Skin of body (tissue), 1 donor: ENCODE measurements at regions not wholly inside any gene's neighbourhood (a gene's known extent, or its start where the extent isn't known, plus 50 kb on each side); places are given as distances from the start of the nearest gene placed in this dataset.
A peak's percentile ranks its signal among the peaks of the same experiment; 100 is the strongest.
"Not testable (repeated sequence)": the region's sequence is repeated elsewhere in the genome, so short reads cannot be mapped to it uniquely, and the experiment has no call there.

Experiments used
- DNase-seq: peaks from one replicate; lab custom pipeline; 2025; lab: John Stamatoyannopoulos, UW

DNA sequence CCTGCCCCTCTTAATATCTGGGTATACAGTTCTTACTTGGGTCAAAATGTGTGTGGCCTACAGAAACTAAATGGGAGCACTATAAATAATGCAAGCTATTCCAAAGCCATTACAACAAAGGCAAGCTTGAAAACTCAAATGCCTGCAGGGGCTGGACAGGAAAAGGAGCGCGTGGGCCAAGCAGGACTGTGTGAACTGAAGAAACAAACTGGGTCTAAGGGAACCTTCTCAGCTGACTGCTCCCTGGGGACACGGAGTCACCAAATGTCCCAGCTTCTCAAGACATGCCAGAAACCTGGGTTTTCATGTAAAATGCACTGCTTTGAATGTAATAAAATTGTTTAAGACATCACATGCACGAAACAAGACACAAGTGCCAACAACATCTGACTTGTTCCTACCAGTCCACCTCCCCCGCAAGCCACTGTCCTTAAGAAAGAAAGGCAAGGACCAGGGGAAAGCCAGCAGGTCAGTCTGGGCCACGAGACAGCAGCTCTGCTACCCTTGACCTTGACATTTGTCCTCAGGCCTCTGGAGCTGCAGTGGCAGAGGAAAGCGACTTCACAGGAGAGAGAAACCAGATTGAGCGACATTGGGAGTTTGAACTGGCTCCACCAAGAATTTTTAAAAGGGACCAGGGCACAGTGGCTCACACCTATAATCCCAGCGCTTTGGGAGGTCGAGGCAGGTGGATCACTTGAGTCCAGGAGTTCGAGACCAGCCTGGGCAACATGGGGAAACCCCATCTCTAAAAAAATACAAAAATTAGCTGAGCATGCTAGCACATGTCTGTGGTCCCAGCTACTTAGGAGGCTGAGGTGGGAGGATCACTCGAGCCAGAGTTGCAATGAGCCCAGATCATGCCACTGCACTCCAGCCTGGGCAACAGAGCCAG lies 89.7 kb upstream of the SH3BP4 start:
- DNase-seq = no peak

DNA sequence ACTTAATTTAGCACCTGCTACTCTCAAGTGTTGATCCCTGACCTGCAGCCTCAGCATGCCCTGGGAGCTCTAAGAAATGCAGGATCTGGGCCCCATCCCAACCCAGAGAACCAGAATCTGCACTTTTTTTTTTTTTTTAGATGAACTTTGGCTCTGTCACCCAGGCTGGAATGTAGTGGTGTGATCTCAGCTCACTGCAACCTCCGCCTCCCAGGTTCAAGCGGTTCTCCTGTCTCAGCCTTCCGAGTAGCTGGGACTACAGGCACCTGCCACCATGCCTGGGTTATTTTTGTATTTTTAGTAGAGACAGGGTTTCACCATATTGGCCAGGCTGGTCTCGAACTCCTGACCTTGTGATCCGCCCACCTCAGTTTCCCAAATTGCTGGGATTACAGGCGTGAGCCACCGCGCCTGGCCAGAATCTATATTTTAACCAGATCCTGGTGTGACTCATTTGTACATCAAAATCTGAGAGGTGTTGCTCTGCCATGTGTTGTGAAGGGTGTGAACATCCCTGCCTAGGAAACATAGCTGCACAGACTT lies 92.4 kb upstream of the SH3BP4 start:
- DNase-seq = not testable (repeated sequence)

DNA sequence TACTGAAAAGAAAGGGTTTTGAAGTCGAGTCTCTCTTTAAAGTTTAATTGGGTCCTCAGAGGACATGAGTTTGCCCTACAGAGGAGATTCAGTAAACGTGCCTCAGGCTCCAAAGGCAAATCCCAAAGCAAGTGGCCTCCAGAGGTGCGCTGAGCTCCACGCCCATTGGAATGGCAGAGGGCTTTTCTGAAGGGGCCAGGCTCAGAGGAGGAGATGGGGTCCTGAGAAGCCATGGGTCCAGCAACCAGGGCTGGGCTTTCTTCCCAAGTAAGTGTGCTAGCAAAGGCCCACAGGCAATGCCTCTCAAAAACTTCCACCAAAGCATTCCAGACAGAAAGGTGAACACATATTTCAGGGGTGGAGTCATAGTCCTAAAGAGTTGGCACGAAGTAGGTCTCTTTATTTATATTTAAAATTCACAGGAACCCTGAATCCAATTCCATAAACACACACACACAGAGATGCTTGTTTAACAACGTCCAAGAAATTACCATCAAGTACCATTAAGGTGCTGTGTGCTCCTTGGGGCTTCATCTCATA lies 93.0 kb upstream of the SH3BP4 start:
- DNase-seq = no peak

- DNase-seq = no peak
Measured at GRCh38 chr2:234858145-234858544, 93.7 kb upstream of the SH3BP4 start.

DNA sequence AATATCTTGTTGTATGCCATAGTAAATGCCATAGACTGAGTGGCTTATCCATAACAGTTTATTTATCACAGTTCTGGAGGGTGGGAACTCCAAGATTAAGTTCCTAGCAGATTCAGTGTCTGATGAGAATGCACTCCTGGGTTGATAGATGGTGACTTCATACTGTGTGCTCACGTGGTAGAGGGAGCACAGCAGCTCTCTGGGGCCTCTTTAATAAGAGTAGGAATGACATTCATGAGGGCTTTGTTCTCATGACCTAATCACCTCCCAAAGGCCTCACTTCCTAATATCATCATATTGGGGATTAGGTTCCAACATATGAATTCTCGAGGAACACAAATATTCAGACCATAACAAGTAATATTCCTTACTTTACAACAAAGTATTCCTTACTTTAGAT lies 98.1 kb upstream of the SH3BP4 start:
- no peak for DNase-seq

- no peak for DNase-seq
Measured at GRCh38 chr2:234852941-234853340, 98.9 kb upstream of the SH3BP4 start.

- no peak for DNase-seq
Measured at GRCh38 chr2:234852035-234852434, 99.8 kb upstream of the SH3BP4 start.

GRCh38 chr2:234851451-234851850 lies 100.4 kb upstream of the SH3BP4 start:
- no peak for DNase-seq

DNA sequence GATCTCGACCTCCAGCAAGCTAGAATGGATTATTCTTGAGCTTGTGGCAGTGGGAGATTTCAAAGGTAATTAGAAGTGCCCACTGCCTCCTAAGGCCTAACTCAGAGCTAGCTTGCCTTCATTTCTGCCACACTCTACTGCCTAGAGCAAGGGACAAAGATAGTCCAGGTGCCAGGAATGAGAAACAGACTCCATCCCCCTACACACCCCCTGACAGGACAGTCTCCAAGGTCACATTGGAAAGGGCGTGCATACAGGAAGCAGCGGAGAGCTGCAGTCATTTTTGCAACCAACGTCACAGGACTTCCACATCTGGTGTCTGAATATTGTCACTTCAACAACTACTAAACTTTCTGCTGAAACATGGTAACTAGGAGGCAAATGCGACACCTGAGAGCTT lies 101.0 kb upstream of the SH3BP4 start:
- no peak for DNase-seq

DNA sequence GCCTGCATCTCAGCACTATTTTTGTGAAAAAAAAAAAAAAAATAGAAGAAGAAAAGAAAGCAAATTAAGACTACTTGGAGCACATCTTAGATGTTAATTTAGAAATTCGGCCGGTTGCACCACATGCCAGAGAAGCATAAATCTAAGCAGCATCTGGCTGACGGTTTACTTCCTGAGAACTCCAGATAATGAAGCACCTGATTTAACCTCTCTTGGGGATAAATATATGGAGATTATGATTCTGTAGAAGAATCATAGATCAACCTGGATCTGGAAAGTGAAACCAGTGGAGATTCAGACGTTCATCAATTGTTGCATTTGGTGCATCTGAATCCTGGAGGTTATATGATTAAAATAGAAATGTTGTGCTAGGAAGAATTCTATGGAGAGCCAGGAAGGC lies 102.1 kb upstream of the SH3BP4 start:
- no peak for DNase-seq

- no peak for DNase-seq
Measured at GRCh38 chr2:234848578-234848977, 103.2 kb upstream of the SH3BP4 start.

DNA sequence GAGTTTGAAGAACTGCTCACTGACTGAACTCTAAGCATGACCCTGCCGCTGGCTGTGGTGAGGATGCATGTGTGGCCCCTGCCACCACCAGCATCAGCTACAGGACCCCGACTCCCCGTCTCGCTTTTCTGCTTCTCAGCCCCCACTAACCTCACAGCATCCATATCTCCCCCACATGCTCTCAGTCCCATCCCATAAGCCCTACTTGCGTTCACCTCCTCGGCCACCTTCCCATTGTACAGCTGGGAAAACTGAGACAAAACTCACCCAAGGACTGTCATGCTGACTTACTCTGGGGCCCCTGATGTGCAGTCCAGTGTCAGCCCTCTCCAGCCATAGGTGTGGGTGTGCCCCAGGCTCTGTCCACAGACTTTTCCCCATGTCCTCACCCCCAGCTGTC lies 104.2 kb upstream of the SH3BP4 start:
- no peak for DNase-seq

- DNase-seq = no peak
Measured at GRCh38 chr2:234847364-234847635, 104.5 kb upstream of the SH3BP4 start.

DNA sequence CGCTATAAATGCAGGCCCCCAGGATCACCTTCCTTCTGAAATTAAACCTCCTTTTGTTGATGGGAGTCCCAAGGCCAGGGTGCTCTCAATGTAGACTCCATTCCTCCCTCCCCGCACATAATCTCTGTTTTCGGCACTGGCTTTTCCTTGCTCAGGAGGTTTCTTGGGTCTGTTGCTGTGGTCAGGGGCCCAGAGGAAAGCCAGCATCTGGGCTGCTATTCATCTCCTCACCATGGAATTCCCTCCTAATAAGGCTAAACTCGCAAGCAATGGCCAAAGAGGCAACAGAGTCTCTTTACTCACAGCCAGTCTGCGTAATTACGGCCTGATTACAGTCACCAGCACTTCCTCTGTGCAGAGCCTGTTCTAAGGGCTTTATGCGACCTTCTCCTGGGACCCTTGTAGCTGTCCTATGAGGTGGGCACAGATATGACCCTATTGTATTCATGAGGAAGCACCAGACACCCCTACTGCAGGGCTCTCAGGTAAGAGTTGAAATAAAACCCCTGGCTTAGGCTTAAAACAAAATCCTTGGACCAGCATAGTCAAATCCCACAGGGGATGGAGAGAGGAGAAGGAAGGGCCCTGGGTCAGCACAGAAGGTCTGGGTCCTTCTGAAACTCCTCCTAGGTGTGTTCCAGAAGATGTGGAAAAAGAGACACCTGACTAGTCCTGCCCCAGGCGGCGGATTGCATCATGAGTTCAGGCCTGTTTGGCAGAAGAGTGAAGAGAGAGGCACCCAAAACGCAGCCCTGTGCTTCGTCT lies 105.0 kb upstream of the SH3BP4 start:
- no peak for DNase-seq

- no peak for DNase-seq
Measured at GRCh38 chr2:234845602-234846590, 105.9 kb upstream of the SH3BP4 start.

- no peak for DNase-seq
Measured at GRCh38 chr2:234843411-234843810, 108.4 kb upstream of the SH3BP4 start.

- no peak for DNase-seq
Measured at GRCh38 chr2:234842753-234843152, 109.1 kb upstream of the SH3BP4 start.

DNA sequence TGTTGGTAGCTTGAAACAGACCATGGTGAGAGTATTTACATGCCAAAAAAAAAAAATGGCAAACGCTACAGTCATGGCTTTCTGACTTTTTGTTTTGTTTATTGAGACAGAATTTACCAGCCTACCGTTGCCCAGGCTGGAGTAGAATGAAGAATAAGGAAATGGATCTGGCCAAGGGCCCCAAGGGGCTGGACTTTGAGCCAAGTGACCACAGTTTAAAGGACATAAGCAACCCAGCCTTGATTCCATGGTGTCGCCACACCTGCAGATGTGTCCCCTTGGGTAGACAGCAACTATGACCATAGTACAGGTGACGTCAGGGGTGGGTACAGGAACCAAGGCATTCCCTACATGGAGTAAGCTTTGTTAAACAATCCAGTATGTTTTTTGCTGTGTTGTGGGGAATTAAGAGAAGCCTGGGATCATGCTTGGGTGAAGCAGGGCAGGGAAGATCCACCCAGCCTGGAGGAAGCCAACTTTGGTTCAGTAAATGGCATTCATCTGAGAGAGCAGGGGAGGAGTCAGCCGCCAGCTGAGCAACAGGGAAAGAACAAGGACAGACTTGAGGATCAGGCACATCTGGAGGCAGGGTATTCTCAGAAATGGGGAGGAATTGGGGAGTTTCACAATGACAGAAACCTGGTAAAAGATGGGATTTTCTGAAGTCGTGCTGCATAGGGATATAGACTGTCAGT lies 110.3 kb upstream of the SH3BP4 start:
- peak; percentile 45 for DNase-seq

DNA sequence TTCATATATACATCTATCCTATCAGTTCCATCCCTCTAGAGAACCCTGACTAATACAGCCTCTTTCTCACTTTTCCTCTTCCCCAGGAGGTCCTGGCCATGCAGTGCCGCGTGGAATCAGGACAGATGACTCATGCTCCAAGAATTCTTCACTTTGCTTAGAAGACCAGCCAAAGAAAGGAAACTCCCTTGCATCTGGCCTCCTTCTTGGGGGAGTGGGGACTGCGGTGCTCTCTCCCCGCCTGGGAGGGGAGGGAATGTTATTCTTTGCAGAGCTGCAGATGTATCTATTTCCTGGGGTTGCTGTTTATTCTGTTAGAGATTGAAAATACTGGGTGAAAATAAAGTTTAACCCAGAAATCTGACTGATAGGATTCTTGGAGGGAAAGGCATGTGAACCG lies 111.5 kb upstream of the SH3BP4 start:
- peak; percentile 81 for DNase-seq

DNA sequence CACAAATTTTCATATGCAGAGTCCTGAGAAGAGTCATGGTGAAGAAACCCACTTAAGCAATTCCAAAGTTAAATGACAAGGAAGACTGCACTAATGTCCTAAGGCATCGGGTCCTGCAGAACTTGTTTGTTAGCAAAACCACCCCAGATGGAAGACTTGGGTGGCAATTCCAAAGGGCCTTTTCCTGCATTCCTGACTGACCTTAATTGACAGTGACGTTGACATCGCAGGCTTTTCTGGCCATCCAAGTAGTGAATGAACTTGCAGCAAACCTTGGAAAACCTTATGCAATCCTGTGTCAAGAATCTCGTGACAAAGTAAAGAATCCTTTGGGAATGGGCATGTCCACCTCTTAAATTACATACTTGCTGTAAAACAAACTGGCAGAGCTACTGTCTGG lies 112.5 kb upstream of the SH3BP4 start:
- DNase-seq = no peak

DNA sequence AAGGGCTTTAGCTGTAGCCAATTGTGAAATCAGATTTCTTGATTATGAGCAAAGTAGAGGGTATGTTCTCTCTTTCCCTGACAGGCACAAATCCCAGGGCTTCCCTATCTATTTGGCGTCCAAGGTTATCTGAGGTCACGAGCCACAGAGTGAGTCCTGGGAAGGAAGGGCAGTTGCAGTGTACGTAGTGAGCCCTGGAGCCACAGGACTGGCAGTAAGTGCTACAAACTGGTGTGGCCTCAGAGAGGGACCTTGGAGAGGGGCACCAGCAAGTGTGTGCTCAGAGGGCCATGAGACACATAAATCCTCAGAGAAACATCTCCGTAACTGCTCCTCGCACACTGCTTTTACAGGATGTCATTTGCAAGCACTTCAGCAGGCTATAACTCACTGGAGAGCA lies 115.5 kb upstream of the SH3BP4 start:
- DNase-seq = no peak
